T-cell (primary cell): ENCODE measurements at regions not wholly inside any gene's neighbourhood (a gene's known extent, or its start where the extent isn't known, plus 50 kb on each side); places are given as distances from the start of the nearest gene placed in this dataset.

ENCODE experiments used
- ATAC-seq, 4 experiments: fragments of 200-7000 bp in 3 of 4; fragments of 150-1000 bp in 1 of 4; cut with Tn5 transposase; replicated peaks in 1 of 4; 1 replicate in 3 of 4; 2 replicates in 1 of 4; pipeline ENCODE4 v1.10.0; 2021; ENCODE audit warnings: moderate library complexity in 3 of 4, mild to moderate bottlenecking in 2 of 4, moderate number of reproducible peaks in 1 of 4
- CTCF ChIA-PET, 2 donors: fragments of 300-600 bp; sonication (Branson Sonifier 250); formaldehyde crosslinking; loops; one replicate each; lab custom pipeline; 2022; ENCODE audit warnings: antibody characterized with exemption in 2 of 2; lab: Charles Lee
- POLR2A ChIA-PET, 2 donors: fragments of 300-600 bp; sonication (Branson Sonifier 250); formaldehyde crosslinking; loops; one replicate each; lab custom pipeline; 2022; ENCODE audit warnings: antibody characterized with exemption in 2 of 2; lab: Charles Lee
- DNase-seq, 35 experiments: peaks; one replicate each; pipeline versions ENCODE4 v3.0.0 to v3.0.0-alpha.2; 2013 to 2023
- H3K27ac ChIP-seq: one replicate; pipeline ENCODE4 v1.5.1; 2013; ENCODE audit warnings: low read length
- H3K27me3 ChIP-seq, 2 experiments: replicated peaks in 1 of 2; 1 replicate in 1 of 2; 2 replicates in 1 of 2; pipeline versions ENCODE4 v1.6.1 to v1.7.0; 2013; ENCODE audit warnings: low read length in 1 of 2, mixed read lengths in 1 of 2; ENCODE audit not compliant: control insufficient read depth in 2 of 2, insufficient read depth in 2 of 2; ENCODE audit errors: extremely low read depth in 1 of 2
- H3K36me3 ChIP-seq, 2 donors: 1 replicate in 1 of 2; 2 replicates in 1 of 2; pipeline versions ENCODE4 v1.6.1 to v1.7.0; 2013; ENCODE audit warnings: low read length in 1 of 2; ENCODE audit not compliant: control insufficient read depth in 2 of 2, insufficient read depth in 1 of 2; ENCODE audit errors: extremely low read depth in 1 of 2
- H3K4me1 ChIP-seq, 2 experiments: 1 replicate in 1 of 2; 2 replicates in 1 of 2; pipeline versions ENCODE4 v1.6.1 to v1.7.0; 2013; ENCODE audit warnings: low read length in 2 of 2, mixed read lengths in 1 of 2; ENCODE audit not compliant: insufficient read depth in 2 of 2, control insufficient read depth in 1 of 2; ENCODE audit errors: extremely low read depth in 1 of 2
- H3K4me3 ChIP-seq, 2 donors: 1 replicate in 1 of 2; 2 replicates in 1 of 2; pipeline versions ENCODE4 v1.5.1 to v1.7.0; 2013; ENCODE audit warnings: mild to moderate bottlenecking in 2 of 2, low read length in 1 of 2, moderate library complexity in 1 of 2; ENCODE audit not compliant: control insufficient read depth in 1 of 2; ENCODE audit errors: extremely low read depth in 1 of 2
- H3K9me3 ChIP-seq: 2 replicates; pipeline ENCODE4 v1.7.0; 2013
- H3K27ac Mint-ChIP-seq, 2 donors: one replicate each; pipeline ENCODE4 v1.8.0; 2020 to 2021; ENCODE audit warnings: mild to moderate bottlenecking in 2 of 2, mixed read lengths in 2 of 2
- H3K27me3 Mint-ChIP-seq, 2 donors: one replicate each; pipeline ENCODE4 v1.8.0; 2021 to 2022; ENCODE audit warnings: mixed read lengths in 2 of 2
- H3K36me3 Mint-ChIP-seq: one replicate; pipeline ENCODE4 v1.8.0; 2021; ENCODE audit warnings: mixed read lengths
- H3K4me1 Mint-ChIP-seq, 3 donors: one replicate each; pipeline ENCODE4 v1.8.0; 2020 to 2022; ENCODE audit warnings: mixed read lengths in 3 of 3, mild to moderate bottlenecking in 1 of 3
- H3K4me3 Mint-ChIP-seq, 3 donors: one replicate each; pipeline ENCODE4 v1.8.0; 2020 to 2022; ENCODE audit warnings: mild to moderate bottlenecking in 3 of 3, mixed read lengths in 3 of 3, moderate library complexity in 3 of 3
- H3K9me3 Mint-ChIP-seq, 3 donors: one replicate each; pipeline ENCODE4 v1.8.0; 2020 to 2022; ENCODE audit warnings: mixed read lengths in 3 of 3
- WGBS: methylation state at CpG from one replicate; pipeline ENCODE4 v1.1.5; 2013; ENCODE audit warnings: missing lambda C conversion rate; ENCODE audit not compliant: insufficient coverage; 5-methylcytosine and 5-hydroxymethylcytosine counted together

DNA sequence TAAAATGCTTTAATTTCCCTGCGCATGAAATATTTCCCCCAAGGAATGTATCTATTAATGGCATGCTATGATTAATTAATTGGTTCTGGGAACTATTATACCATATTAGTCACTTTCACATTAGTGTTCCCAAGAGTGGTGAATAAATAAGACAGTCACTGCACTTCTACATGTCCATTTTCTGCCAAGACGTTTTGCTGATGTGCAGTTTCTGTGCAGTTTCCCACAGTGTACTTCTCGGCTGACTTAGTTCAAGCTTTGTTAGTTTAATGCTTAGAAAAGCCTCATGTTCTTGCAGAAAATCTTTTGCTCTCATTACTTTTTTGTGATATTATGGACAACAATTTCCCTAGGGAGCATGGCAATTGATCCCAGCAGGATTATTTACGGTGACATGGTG, 1014.5 kb downstream of the BRINP3 start:
- Histone ChIP-seq H3K4me3 (no peak overlapping the region), H3K4me1 (no peaks in the 10 kb centered on the region), H3K27me3 (no peaks in the 10 kb centered on the region), H3K36me3 (no peaks in the 10 kb centered on the region), H3K27ac (no peak overlapping the region), H3K9me3 (no peaks in the 10 kb centered on the region)
- POLR2A ChIA-PET = no interaction called here
- Mint-ChIP-seq H3K4me1 (no peaks in the 10 kb centered on the region), H3K9me3 (peaks cover 5 to 24% (median 5%) of the 10 kb centered on the region in 3 donors), H3K36me3 (no peaks in the 10 kb centered on the region), H3K27ac (no peak overlapping the region), H3K4me3 (no peak overlapping the region), H3K27me3 (no peaks in the 10 kb centered on the region)
- CTCF ChIA-PET = no interaction called here
- no peak for DNase-seq
- 70% methylated on average over 2 of the region's 4 CpGs for WGBS
- ATAC-seq = no peak

- no peak overlapping the region for H3K4me3 ChIP-seq
- no peaks in the 10 kb centered on the region for H3K27me3 ChIP-seq
- H3K27ac ChIP-seq = no peak overlapping the region
- Mint-ChIP-seq H3K27me3 (no peaks in the 10 kb centered on the region), H3K9me3 (peaks cover 7 to 15% (median 12%) of the 10 kb centered on the region in 3 donors), H3K4me1 (no peaks in the 10 kb centered on the region), H3K36me3 (no peaks in the 10 kb centered on the region), H3K4me3 (no peak overlapping the region), H3K27ac (no peak overlapping the region)
- ChIA-PET POLR2A (no interaction called here), CTCF (no interaction called here)
- DNase-seq = no peak
- no CpG with 5 or more reads among the region's 2 CpGs for WGBS
- ATAC-seq = no peak
- no peaks in the 10 kb centered on the region for H3K9me3 ChIP-seq
- no peaks in the 10 kb centered on the region for H3K4me1 ChIP-seq
- H3K36me3 ChIP-seq = no peaks in the 10 kb centered on the region
These were observed 980.9 kb downstream of the BRINP3 start for GRCh38 chr1:189496768-189497167.

DNA sequence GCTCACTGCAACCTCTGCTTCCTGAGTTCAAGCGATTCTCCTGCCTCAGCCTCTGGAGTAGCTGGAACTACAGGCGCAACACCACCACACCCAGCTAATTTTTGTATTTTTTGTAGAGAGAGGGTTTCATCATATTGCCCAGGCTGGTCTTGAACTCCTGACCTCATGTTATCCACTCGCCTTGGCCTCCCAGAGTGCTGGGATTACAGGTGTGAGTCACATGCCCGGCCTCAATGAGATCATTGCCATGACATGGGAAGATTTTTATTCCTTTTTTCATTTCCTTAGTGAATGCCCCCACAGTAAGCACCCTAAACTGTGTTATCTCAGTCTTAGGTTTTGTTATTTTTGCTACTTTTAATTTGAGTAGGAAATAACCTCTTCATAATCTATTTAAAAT, 977.9 kb downstream of the BRINP3 start:
- Histone ChIP-seq H3K27ac (no peak overlapping the region), H3K4me3 (no peak overlapping the region), H3K4me1 (no peaks in the 10 kb centered on the region), H3K36me3 (no peaks in the 10 kb centered on the region), H3K27me3 (no peaks in the 10 kb centered on the region), H3K9me3 (no peaks in the 10 kb centered on the region)
- WGBS = 60% methylated on average over 1 of the region's 4 CpGs
- Mint-ChIP-seq H3K36me3 (no peaks in the 10 kb centered on the region), H3K27me3 (no peaks in the 10 kb centered on the region), H3K9me3 (peaks cover 8 to 19% (median 12%) of the 10 kb centered on the region in 3 donors), H3K4me3 (no peak overlapping the region), H3K27ac (no peak overlapping the region), H3K4me1 (no peaks in the 10 kb centered on the region)
- ChIA-PET CTCF (no interaction called here), POLR2A (no interaction called here)
- no peak for ATAC-seq
- DNase-seq = no peak

- H3K4me1 Mint-ChIP-seq = no peaks in the 10 kb centered on the region
- no peaks in the 10 kb centered on the region for H3K36me3 Mint-ChIP-seq
- WGBS = 90% methylated on average over 2 of the region's 2 CpGs
- Histone ChIP-seq H3K4me1 (no peaks in the 10 kb centered on the region), H3K36me3 (no peaks in the 10 kb centered on the region), H3K9me3 (no peaks in the 10 kb centered on the region), H3K27me3 (no peaks in the 10 kb centered on the region), H3K4me3 (no peak overlapping the region), H3K27ac (no peak overlapping the region)
- CTCF ChIA-PET = no interaction called here
- peaks cover 9 to 25% (median 9%) of the 10 kb centered on the region in 3 donors for H3K9me3 Mint-ChIP-seq
- POLR2A ChIA-PET = no interaction called here
- no peaks in the 10 kb centered on the region for H3K27me3 Mint-ChIP-seq
- no peak for ATAC-seq
- H3K27ac Mint-ChIP-seq = no peak overlapping the region
- no peak overlapping the region for H3K4me3 Mint-ChIP-seq
- no peak for DNase-seq
These were observed 976.9 kb downstream of the BRINP3 start for GRCh38 chr1:189500778-189501177.

GRCh38 chr1:189510827-189511226, 966.8 kb downstream of the BRINP3 start:
- Histone ChIP-seq H3K27me3 (no peaks in the 10 kb centered on the region), H3K9me3 (no peaks in the 10 kb centered on the region), H3K4me1 (no peaks in the 10 kb centered on the region), H3K4me3 (no peak overlapping the region), H3K36me3 (no peaks in the 10 kb centered on the region), H3K27ac (no peak overlapping the region)
- CTCF ChIA-PET = interaction anchor here in 1 of 2 donors (0.6 kb wide), 1 partner anchor 8 kb away, joined by 3 read pairs; no protein-coding TSS in a partner anchor
- Mint-ChIP-seq H3K4me1 (no peaks in the 10 kb centered on the region), H3K4me3 (no peak overlapping the region), H3K9me3 (peaks cover 14 to 25% (median 15%) of the 10 kb centered on the region in 3 donors), H3K36me3 (no peaks in the 10 kb centered on the region), H3K27me3 (no peaks in the 10 kb centered on the region), H3K27ac (no peak overlapping the region)
- ATAC-seq = no peak
- no peak for DNase-seq
- POLR2A ChIA-PET = no interaction called here

GRCh38 chr1:189513091-189513490, 964.6 kb downstream of the BRINP3 start:
- H3K4me3 Mint-ChIP-seq = no peak overlapping the region
- DNase-seq (no peak), ATAC-seq (no peak)
- Histone ChIP-seq H3K4me1 (no peaks in the 10 kb centered on the region), H3K27me3 (no peaks in the 10 kb centered on the region), H3K27ac (no peak overlapping the region), H3K9me3 (no peaks in the 10 kb centered on the region), H3K36me3 (no peaks in the 10 kb centered on the region), H3K4me3 (no peak overlapping the region)
- H3K27ac Mint-ChIP-seq = no peak overlapping the region
- 86% methylated on average over 5 of the region's 6 CpGs for WGBS
- H3K4me1 Mint-ChIP-seq = no peaks in the 10 kb centered on the region
- peaks cover 16 to 30% (median 18%) of the 10 kb centered on the region in 3 donors for H3K9me3 Mint-ChIP-seq
- H3K36me3 Mint-ChIP-seq = no peaks in the 10 kb centered on the region
- H3K27me3 Mint-ChIP-seq = no peaks in the 10 kb centered on the region
- ChIA-PET CTCF (no interaction called here), POLR2A (no interaction called here)

- no peaks in the 10 kb centered on the region for H3K27me3 ChIP-seq
- ChIA-PET POLR2A (no interaction called here), CTCF (no interaction called here)
- no peaks in the 10 kb centered on the region for H3K4me1 Mint-ChIP-seq
- no peaks in the 10 kb centered on the region for H3K27me3 Mint-ChIP-seq
- 65% methylated on average over 4 of the region's 6 CpGs for WGBS
- no peaks in the 10 kb centered on the region for H3K9me3 ChIP-seq
- ATAC-seq (no peak), DNase-seq (no peak)
- no peak overlapping the region for H3K4me3 Mint-ChIP-seq
- no peaks in the 10 kb centered on the region for H3K36me3 Mint-ChIP-seq
- H3K36me3 ChIP-seq = no peaks in the 10 kb centered on the region
- H3K27ac ChIP-seq = no peak overlapping the region
- H3K4me3 ChIP-seq = no peak overlapping the region
- no peaks in the 10 kb centered on the region for H3K4me1 ChIP-seq
- no peak overlapping the region for H3K27ac Mint-ChIP-seq
- H3K9me3 Mint-ChIP-seq = peaks cover 11 to 26% (median 11%) of the 10 kb centered on the region in 3 donors
These were observed 955.2 kb downstream of the BRINP3 start for GRCh38 chr1:189522441-189522840.
